Kidney (tissue), 13 donors: ENCODE measurements at regions not wholly inside any gene's neighbourhood (a gene's known extent, or its start where the extent isn't known, plus 50 kb on each side); places are given as distances from the start of the nearest gene placed in this dataset.

ENCODE experiments used
- DNase-seq, 5 donors: peaks; one replicate each; pipeline ENCODE4 v3.0.0-alpha.2; 2013 to 2020
- FAIRE-seq: peaks from 2 replicates; lab custom pipeline; 2012; peaks lifted over from hg19 to GRCh38; lab: Jason Lieb, UNC
- H3K27ac ChIP-seq, 2 donors: one replicate each; pipeline ENCODE4 v1.7.0; 2013; ENCODE audit warnings: low read depth in 2 of 2, low read length in 2 of 2, inconsistent platforms in 1 of 2
- H3K27me3 ChIP-seq: one replicate; pipeline ENCODE4 v1.7.1; 2013; ENCODE audit warnings: low read length, inconsistent platforms; ENCODE audit not compliant: control insufficient read depth, insufficient read depth
- H3K36me3 ChIP-seq, 3 donors: one replicate each; pipeline versions ENCODE4 v1.7.0 to v1.7.1; 2013; ENCODE audit warnings: low read length in 3 of 3, control low read depth in 1 of 3, inconsistent platforms in 1 of 3; ENCODE audit not compliant: insufficient read depth in 3 of 3, control insufficient read depth in 2 of 3
- H3K4me1 ChIP-seq, 3 donors: one replicate each; pipeline versions ENCODE4 v1.7.0 to v1.7.1; 2013; ENCODE audit warnings: low read length in 3 of 3, inconsistent platforms in 1 of 3, low read depth in 1 of 3; ENCODE audit not compliant: control insufficient read depth in 2 of 3, insufficient read depth in 2 of 3
- H3K4me3 ChIP-seq, 3 donors: one replicate each; pipeline versions ENCODE4 v1.7.0 to v1.8.1; 2013; ENCODE audit warnings: low read length in 3 of 3, control low read depth in 1 of 3, inconsistent platforms in 1 of 3
- H3K9ac ChIP-seq, 3 donors: one replicate each; pipeline versions ENCODE4 v1.7.0 to v1.7.1; 2013; ENCODE audit warnings: low read length in 3 of 3, control low read depth in 1 of 3, inconsistent platforms in 1 of 3
- H3K9me3 ChIP-seq, 3 donors: one replicate each; pipeline versions ENCODE4 v1.7.0 to v1.7.1; 2013; ENCODE audit warnings: low read length in 3 of 3, control low read depth in 1 of 3, inconsistent platforms in 1 of 3; ENCODE audit not compliant: control insufficient read depth in 2 of 3, insufficient read depth in 1 of 3
- CTCF ChIP-seq: IDR thresholded peaks from 3 replicates; pipeline ENCODE4 v1.5.1; 2012; ENCODE audit warnings: mild to moderate bottlenecking, moderate library complexity, borderline replicate concordance; ENCODE audit not compliant: insufficient read depth; ENCODE audit errors: extremely low read depth
- intact Hi-C: fragments of 100-400 bp; cut with DNase I; formaldehyde crosslinking; loops from one replicate; pipeline ENCODE4 v1.11.1; 2022
- donor health status: control.
- donor health status: control.
- donor health status: control.
- donor health status: control.
- donor health status: control.
- donor health status: DM: yes; HTN: yes; CAD: no.
- donor health status: Normal renal cell carcinoma (clear cell type).

- intact Hi-C loops, result no loop called here
- peak; percentile 62 for FAIRE-seq
Observed at GRCh38 chr5:126002222-126002897, 420.8 kb upstream of the GRAMD2B start.

GRCh38 chr5:126003309-126003708 is 419.9 kb upstream of the GRAMD2B start:
- no peaks in the 10 kb centered on the region for H3K36me3 ChIP-seq
- TF ChIP-seq CTCF, result no peak
- H3K9me3 ChIP-seq, result no peaks in the 10 kb centered on the region
- H3K9ac ChIP-seq, result no peak overlapping the region
- no peaks in the 10 kb centered on the region for H3K27me3 ChIP-seq
- intact Hi-C loops, result no loop called here
- FAIRE-seq (no peak), DNase-seq (peak in 1 of 5 donors; percentile 61)
- peak overlapping the region in 1 of 2 donors; percentile 62 for H3K27ac ChIP-seq
- H3K4me1 ChIP-seq, result peaks cover 0 to 15% (median 5%) of the 10 kb centered on the region in 3 donors
- no peak overlapping the region for H3K4me3 ChIP-seq

More at GRCh38 chr5:126002222-126002897, 420.8 kb upstream of the GRAMD2B start:
- H3K36me3 ChIP-seq, result no peaks in the 10 kb centered on the region
- DNase-seq, result peak in 3 of 5 donors; percentile 42 to 86 (median 66)
- H3K27me3 ChIP-seq, result no peaks in the 10 kb centered on the region
- H3K27ac ChIP-seq, result peak overlapping the region; percentile 55 to 70
- H3K4me1 ChIP-seq, result peaks cover 0 to 15% (median 5%) of the 10 kb centered on the region in 3 donors
- no peak overlapping the region for H3K9ac ChIP-seq
- H3K9me3 ChIP-seq, result no peaks in the 10 kb centered on the region
- TF ChIP-seq CTCF, result no peak
- no peak overlapping the region for H3K4me3 ChIP-seq

GRCh38 chr5:126004636-126005035 is 418.6 kb upstream of the GRAMD2B start:
- no peak for TF ChIP-seq CTCF
- intact Hi-C loops, result no loop called here
- DNase-seq (no peak), FAIRE-seq (no peak)
- H3K4me3 ChIP-seq, result no peak overlapping the region
- H3K27me3 ChIP-seq, result no peaks in the 10 kb centered on the region
- no peak overlapping the region for H3K9ac ChIP-seq
- no peak overlapping the region for H3K27ac ChIP-seq
- no peaks in the 10 kb centered on the region for H3K36me3 ChIP-seq
- no peaks in the 10 kb centered on the region for H3K9me3 ChIP-seq
- H3K4me1 ChIP-seq, result peaks cover 0 to 15% (median 5%) of the 10 kb centered on the region in 3 donors

- Histone ChIP-seq H3K9ac (no peak overlapping the region), H3K9me3 (no peaks in the 10 kb centered on the region), H3K27me3 (no peaks in the 10 kb centered on the region), H3K4me3 (no peak overlapping the region), H3K27ac (no peak overlapping the region), H3K4me1 (peaks cover 0 to 12% (median 2%) of the 10 kb centered on the region in 3 donors), H3K36me3 (no peaks in the 10 kb centered on the region)
- no peak for DNase-seq
- intact Hi-C loops, result no loop called here
- no peak for FAIRE-seq
- TF ChIP-seq CTCF, result no peak
Observed at GRCh38 chr5:126007841-126008240, 415.4 kb upstream of the GRAMD2B start.
